ENCODE measurements at regions not wholly inside any gene's neighbourhood (a gene's known extent, or its start where the extent isn't known, plus 50 kb on each side); places are given as distances from the start of the nearest gene placed in this dataset.

- no peak for DNase-seq (ENCODE audit: low read depth)
Measured at GRCh38 chr11:134908583-134908982, 496.5 kb upstream of the B3GAT1 start.

GRCh38 chr11:134907636-134908035 is 495.6 kb upstream of the B3GAT1 start:
- no peak for DNase-seq (ENCODE audit: low read depth)

- no peak for DNase-seq (ENCODE audit: low read depth)
Measured at GRCh38 chr11:134906356-134906955, 494.4 kb upstream of the B3GAT1 start.

DNA sequence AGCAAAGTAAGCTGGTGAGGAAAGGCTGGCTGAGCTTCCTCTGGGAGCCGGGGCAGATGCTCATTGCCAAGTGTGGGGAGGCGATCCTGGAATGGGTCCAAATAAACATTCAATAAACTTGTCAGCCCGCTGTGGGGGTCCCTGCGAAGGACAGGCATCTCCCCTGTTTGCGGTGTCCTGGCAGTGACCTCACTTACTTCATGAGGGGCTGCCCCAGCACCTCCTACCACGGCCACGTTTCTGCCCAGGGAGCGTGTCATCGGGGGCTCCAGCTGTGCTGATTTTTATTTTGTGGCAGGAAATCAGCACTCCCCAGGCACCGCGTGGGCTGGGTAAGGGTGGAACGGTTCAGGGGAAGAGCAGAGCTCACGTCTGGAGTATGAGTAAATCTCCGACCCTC is 493.9 kb upstream of the B3GAT1 start:
- DNase-seq (ENCODE audit: low read depth): no peak

DNA sequence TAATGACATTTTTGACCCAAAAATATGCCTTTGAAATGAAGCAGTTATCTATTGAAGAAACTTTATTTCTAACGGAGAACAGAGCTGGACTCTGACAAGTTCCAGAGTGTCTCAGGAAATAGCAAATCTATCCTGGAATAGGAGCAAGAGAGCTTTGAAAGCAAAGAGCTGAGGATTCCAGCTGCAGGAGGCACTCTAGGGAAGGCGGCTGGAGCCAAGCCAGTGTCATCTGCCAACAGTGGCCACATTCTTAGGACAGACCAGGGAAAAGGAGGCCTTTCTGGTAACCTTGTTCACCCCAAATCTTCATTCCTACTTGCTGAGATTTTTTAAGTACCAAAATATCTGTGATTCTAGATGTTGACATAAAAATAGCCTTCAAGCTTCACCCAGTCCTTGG is 493.5 kb upstream of the B3GAT1 start:
- no peak for DNase-seq (ENCODE audit: low read depth)

GRCh38 chr11:134904103-134904790 is 492.2 kb upstream of the B3GAT1 start:
- no peak for DNase-seq (ENCODE audit: low read depth)

DNA sequence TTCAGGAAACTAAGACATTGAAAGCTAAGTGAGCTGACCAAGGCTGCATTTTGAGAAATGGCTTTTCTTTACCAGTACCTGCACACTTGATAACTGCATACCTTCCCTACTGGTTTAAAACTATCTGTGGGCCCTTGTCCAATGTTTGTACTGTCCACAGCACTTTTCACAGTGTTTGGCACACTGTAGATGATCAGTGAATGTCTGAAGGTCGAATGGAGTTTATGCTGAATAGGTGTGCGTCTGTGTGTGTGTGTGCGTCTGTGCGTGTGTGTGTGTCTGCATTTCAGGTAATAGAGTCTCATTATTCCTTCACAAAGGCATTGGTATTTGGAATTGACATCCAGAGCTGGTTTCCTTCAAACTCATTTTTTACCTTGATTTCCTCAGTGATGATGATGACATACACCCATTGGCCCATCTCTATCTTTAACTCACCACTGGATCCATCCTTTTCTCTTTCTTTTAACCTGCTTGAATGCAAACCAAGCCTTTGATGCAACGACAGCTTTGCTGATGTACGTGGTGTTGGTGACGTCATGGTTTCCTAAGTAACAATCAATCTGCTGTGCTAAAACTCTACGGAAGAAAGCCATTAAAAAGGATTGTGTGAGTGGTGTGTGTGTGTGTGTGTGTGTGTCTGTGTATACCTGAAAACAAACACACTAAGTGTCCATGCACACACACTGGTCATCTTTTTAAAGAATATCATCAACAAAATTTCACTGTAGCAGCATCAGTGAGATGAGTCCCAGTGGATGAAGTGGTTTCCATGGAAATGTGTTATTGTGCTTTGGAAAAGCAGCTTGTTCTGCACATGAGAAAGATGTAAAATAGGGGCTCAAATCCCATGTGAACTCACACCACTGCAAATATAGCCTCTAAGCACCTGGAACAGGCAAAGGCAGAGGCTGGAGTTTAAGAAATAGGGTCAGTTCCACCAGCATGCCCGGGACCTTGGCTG is 490.2 kb upstream of the B3GAT1 start:
- DNase-seq (ENCODE audit: low read depth): peak; percentile 47

DNA sequence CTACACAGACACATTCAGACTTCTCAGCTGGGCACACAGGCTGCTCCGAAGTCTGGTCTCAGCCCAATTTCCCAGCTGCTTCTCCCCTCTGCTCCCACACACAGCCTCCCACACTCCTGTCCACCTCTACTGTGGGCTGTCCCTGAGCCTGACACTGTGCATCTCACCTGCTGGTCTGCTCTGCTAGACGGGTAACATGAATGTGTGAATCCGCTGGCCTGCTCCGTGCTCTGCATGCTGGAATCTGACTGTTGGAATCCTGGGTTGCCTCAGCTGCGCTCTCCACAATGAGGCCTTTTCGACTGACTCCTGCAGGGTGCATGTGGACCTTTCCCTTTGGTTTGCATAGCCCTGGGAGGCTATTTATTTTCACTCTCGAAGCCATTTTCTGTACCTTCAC is 489.5 kb upstream of the B3GAT1 start:
- no peak for DNase-seq (ENCODE audit: low read depth)

GRCh38 chr11:134893810-134894685 is 482.0 kb upstream of the B3GAT1 start:
- no peak for DNase-seq (ENCODE audit: low read depth)

DNA sequence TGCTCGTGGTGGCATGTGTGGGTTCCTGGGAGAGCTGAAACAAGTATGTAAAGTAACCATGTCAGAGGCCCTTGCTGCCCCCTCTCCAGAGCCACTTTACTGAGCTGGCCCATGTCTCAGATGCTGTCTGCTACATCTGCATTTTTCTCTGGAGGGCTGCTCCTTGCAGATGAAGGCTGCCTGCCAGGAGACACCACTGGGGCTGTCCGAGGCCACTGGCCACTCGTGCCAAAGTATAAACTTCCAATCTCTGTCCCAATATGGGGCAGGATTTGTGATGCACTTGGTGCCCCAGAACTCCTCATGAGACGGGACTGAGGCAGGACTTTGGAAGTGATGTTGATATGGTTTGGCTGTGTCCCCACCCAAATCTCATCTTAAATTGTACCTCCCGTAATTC is 478.4 kb upstream of the B3GAT1 start:
- no peak for DNase-seq (ENCODE audit: low read depth)

DNA sequence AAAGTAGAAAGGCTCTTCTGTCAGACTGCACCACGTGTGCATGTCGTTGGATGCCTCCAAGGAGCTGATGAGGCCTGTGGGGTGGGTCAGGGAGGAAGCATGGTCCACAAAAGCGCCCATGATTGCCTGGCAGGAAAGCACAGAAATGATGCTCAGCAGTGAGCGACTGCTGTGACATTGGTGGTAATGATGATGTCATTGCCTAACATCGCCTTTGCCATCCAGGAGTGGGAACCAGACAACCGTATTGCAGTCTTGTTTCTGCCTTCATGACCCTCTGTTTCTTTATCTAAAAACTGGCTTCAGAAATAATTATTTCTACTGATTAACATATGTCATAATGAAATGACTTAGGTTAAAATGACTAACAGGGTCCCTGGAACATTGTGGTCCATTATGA is 477.8 kb upstream of the B3GAT1 start:
- DNase-seq (ENCODE audit: low read depth): no peak

DNA sequence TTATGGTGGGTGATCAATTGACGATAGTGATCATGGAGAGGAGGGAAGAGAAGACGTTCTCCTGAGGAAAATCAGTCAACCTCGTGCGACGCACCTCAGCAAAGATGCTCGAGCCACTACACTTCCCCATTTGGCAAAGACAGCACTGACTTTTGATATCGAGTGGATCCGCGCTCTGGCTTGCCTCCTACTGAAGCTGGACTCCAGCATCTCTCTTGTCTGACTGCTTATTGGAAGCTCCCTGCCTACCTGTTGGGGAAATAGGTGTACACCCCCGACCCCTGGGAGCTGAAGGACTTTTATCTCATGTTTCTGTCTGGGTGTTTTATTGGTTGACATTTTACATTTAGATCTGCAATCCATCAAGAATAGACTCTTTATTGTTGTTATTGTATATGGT is 476.8 kb upstream of the B3GAT1 start:
- DNase-seq (ENCODE audit: low read depth): no peak

GRCh38 chr11:134887896-134888295 is 475.9 kb upstream of the B3GAT1 start:
- no peak for DNase-seq (ENCODE audit: low read depth)

GRCh38 chr11:134883484-134883883 is 471.4 kb upstream of the B3GAT1 start:
- no peak for DNase-seq (ENCODE audit: low read depth)

DNA sequence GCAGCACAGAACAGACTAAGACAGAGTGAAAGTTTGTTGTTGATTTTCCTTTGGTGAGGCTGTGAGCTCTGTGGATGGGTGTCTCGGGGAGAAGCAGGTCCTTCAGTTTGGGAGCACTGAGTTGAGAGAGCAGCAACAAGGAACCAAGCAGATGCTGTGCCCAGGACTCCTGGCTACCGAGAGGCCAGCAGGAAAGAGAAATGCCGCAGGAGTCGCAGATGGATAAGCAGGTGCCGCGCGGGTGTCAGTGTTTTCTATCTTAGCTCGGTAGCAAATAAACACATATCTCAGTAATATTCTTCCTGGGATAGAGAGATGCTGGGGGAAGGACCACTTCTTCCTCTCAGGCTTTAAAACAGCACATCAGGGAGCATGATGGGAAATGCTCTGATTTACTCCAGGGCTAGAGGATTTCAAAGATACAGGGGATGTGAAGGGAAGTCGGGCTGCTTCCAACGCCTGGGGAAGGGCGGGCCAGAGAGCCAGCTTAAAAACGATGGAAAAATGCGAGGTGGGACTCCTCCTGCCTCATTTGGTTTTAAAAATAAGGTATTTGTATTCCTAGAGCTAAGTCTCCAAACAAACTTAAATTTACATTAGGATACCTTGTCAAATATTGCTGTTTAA is 470.7 kb upstream of the B3GAT1 start:
- DNase-seq (ENCODE audit: low read depth): no peak

GRCh38 chr11:134882141-134882540 is 470.1 kb upstream of the B3GAT1 start:
- no peak for DNase-seq (ENCODE audit: low read depth)

DNA sequence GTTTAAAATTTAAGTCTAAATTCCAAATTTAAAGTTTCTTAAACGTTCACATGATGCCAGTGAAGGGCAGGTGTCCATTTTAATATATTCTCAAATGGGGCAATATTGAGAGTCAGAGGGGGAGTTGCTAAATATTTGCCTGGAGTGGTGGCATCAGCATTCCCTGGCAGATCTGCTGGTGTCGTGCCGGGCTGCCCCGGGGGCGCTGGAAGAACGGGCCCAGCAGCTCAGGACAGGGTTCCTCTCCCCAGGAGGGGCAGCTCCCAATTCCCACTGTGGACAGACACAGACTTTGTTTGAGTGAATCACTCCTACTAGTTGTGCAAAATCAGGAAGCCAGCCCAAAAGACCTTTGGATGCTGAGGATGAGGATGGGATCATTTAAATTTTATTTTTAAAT is 468.7 kb upstream of the B3GAT1 start:
- no peak for DNase-seq (ENCODE audit: low read depth)

DNA sequence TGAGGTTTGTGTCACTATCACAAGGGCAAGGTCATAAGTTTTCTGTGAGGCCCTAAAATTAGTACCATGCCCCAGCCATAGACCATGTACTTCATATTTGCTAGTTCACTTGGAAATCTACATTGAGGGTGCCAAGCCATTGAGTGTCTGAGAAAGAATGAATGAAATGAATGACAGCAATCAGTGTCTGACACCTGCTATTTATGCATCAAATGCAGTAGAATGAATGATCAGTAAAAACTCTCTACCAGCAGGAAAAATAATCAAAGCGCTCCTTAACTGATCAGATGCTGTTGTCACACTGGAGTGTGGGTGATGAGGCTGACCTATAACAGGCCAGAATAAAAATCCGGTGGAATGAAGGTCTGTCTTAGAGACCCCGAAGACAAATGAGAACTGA is 467.9 kb upstream of the B3GAT1 start:
- DNase-seq (ENCODE audit: low read depth): no peak

GRCh38 chr11:134879341-134879740 is 467.3 kb upstream of the B3GAT1 start:
- no peak for DNase-seq (ENCODE audit: low read depth)

- no peak for DNase-seq (ENCODE audit: low read depth)
Measured at GRCh38 chr11:134878785-134879184, 466.7 kb upstream of the B3GAT1 start.

- no peak for DNase-seq (ENCODE audit: low read depth)
Measured at GRCh38 chr11:134876226-134876625, 464.2 kb upstream of the B3GAT1 start.

All from forelimb muscle (tissue), 1 donor.